DND-41 (cell line): ENCODE measurements at regions not wholly inside any gene's neighbourhood (a gene's known extent, or its start where the extent isn't known, plus 50 kb on each side); places are given as distances from the start of the nearest gene placed in this dataset.

Source experiments
- ATAC-seq: fragments of 200-7000 bp; cut with Tn5 transposase; 3 replicates; pipeline ENCODE4 v1.9.1; 2021; ENCODE audit warnings: low read depth; ENCODE audit not compliant: insufficient read depth
- DNase-seq: peaks from one replicate; pipeline ENCODE4 v3.0.0-alpha.2; 2020
- H2AFZ ChIP-seq: 2 replicates; pipeline ENCODE4 v1.6.0; 2012; ENCODE audit warnings: low read depth, low read length
- H3K27ac ChIP-seq: 2 replicates; pipeline ENCODE4 v1.5.1; 2012; ENCODE audit warnings: low read length, inconsistent platforms
- H3K27me3 ChIP-seq: fragments of 200-600 bp; sonication (generic); 2 replicates; pipeline ENCODE4 v1.6.0; 2012; ENCODE audit warnings: low read length, mild to moderate bottlenecking, inconsistent platforms; ENCODE audit not compliant: insufficient read depth, poor library complexity
- H3K36me3 ChIP-seq: 2 replicates; pipeline ENCODE4 v1.5.1; 2012; ENCODE audit warnings: low read length, inconsistent platforms; ENCODE audit not compliant: insufficient read depth
- H3K4me1 ChIP-seq: 2 replicates; pipeline ENCODE4 v1.5.1; 2012; ENCODE audit warnings: mild to moderate bottlenecking, low read length; ENCODE audit not compliant: insufficient read depth
- H3K4me2 ChIP-seq: 2 replicates; pipeline ENCODE4 v1.6.0; 2012; ENCODE audit warnings: mild to moderate bottlenecking, moderate library complexity, low read length, inconsistent platforms; ENCODE audit not compliant: insufficient read depth
- H3K4me3 ChIP-seq, 2 experiments: fragments of 200-600 bp in 1 of 2; shearing (Covaris generic) in 1 of 2; 2 replicates each; pipeline ENCODE4 v1.5.1; 2012 to 2016; ENCODE audit warnings: inconsistent platforms in 2 of 2, low read length in 2 of 2, mild to moderate bottlenecking in 2 of 2, low read depth in 1 of 2, moderate library complexity in 1 of 2
- H3K79me2 ChIP-seq: 2 replicates; pipeline ENCODE4 v1.6.0; 2012; ENCODE audit warnings: low read length, inconsistent platforms; ENCODE audit not compliant: insufficient read depth
- H3K9ac ChIP-seq: 2 replicates; pipeline ENCODE4 v1.6.0; 2012; ENCODE audit warnings: low read depth, mild to moderate bottlenecking, inconsistent platforms, low read length, moderate library complexity
- H3K9me3 ChIP-seq: 2 replicates; pipeline ENCODE4 v1.5.1; 2012; ENCODE audit warnings: low read length, moderate library complexity, mild to moderate bottlenecking, inconsistent platforms; ENCODE audit not compliant: insufficient read depth, severe bottlenecking
- H4K20me1 ChIP-seq: 2 replicates; pipeline ENCODE4 v1.6.0; 2012; ENCODE audit warnings: low read length; ENCODE audit not compliant: insufficient read depth
- CTCF ChIP-seq: IDR thresholded peaks from 2 replicates; pipeline ENCODE4 v1.5.1; 2012; ENCODE audit warnings: borderline replicate concordance, low read length, moderate library complexity, mild to moderate bottlenecking; ENCODE audit not compliant: poor library complexity, severe bottlenecking; ENCODE audit errors: extremely low read depth
- EZH2 ChIP-seq: IDR thresholded peaks from 3 replicates; pipeline ENCODE4 v1.6.1; 2012; ENCODE audit warnings: borderline replicate concordance, low read depth, mild to moderate bottlenecking, moderate library complexity, low read length, inconsistent platforms; ENCODE audit not compliant: severe bottlenecking

- TF ChIP-seq CTCF = no peak
- TF ChIP-seq EZH2 = no peak
- no peaks in the 10 kb centered on the region for H4K20me1 ChIP-seq
- H3K9ac ChIP-seq = no peak overlapping the region
- DNase-seq = no peak
- H3K27me3 ChIP-seq = no peaks in the 10 kb centered on the region
- no peaks in the 10 kb centered on the region for H3K79me2 ChIP-seq
- no peak overlapping the region for H3K27ac ChIP-seq
- H3K36me3 ChIP-seq = no peaks in the 10 kb centered on the region
- no peak for ATAC-seq
- H3K4me1 ChIP-seq = no peaks in the 10 kb centered on the region
- no peak overlapping the region for H3K4me2 ChIP-seq
- no peak overlapping the region for H2AFZ ChIP-seq
- no peaks in the 10 kb centered on the region for H3K9me3 ChIP-seq
- H3K4me3 ChIP-seq = no peak overlapping the region
Observed at GRCh38 chr4:27217261-27217769, 356.7 kb downstream of the STIM2 start.

DNA sequence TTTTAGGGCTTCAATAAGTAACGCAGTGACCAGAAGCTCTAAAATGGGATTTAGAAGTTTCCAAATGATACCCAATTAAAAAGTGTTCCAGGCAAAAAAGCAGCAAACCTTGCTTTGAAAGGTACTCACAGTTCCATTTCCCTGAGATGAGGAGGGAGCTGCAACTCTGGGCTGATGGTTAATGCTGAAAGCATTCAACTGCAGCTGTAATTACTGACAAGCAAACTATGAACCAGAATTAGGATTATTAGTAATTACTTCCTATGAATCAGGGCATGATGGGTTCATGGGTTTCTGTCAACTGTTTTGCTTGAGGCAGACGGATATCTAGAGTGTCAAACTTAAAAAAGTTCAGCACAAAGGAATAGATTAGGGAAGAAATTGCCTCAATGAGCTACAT is 357.4 kb downstream of the STIM2 start:
- H3K79me2 ChIP-seq = no peaks in the 10 kb centered on the region
- H3K27me3 ChIP-seq = no peaks in the 10 kb centered on the region
- TF ChIP-seq CTCF (no peak), EZH2 (no peak)
- no peak overlapping the region for H2AFZ ChIP-seq
- no peaks in the 10 kb centered on the region for H4K20me1 ChIP-seq
- H3K9me3 ChIP-seq = no peaks in the 10 kb centered on the region
- H3K27ac ChIP-seq = no peak overlapping the region
- no peak overlapping the region for H3K9ac ChIP-seq
- no peaks in the 10 kb centered on the region for H3K4me1 ChIP-seq
- no peak for ATAC-seq
- no peak overlapping the region for H3K4me3 ChIP-seq
- H3K36me3 ChIP-seq = no peaks in the 10 kb centered on the region
- DNase-seq = no peak
- H3K4me2 ChIP-seq = no peak overlapping the region

DNA sequence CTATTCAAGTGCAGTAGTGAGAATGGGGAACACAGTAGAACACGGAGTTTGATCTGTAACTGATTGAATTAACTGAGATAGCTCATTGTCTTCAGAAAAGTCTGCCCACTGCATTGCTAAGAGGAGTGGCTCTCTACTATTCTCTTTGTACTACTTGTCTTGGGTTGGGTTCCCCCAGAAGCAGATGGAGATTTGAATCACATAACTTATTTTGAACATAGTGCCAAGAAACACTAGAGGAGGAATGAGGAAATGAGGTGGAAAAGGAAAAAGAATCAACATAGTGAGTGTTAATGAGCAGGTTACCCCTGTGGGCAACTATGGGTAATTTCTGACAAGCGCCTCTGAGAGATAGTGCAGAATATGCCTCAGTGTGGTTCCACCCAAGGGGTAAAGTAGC is 362.7 kb downstream of the STIM2 start:
- no peak for DNase-seq
- no peak for ATAC-seq
- TF ChIP-seq CTCF = no peak
- no peak for TF ChIP-seq EZH2

GRCh38 chr4:27233531-27233930 is 372.9 kb downstream of the STIM2 start:
- Histone ChIP-seq H2AFZ (no peak overlapping the region), H3K27me3 (no peaks in the 10 kb centered on the region), H4K20me1 (no peaks in the 10 kb centered on the region), H3K4me1 (no peaks in the 10 kb centered on the region), H3K4me2 (no peak overlapping the region), H3K79me2 (no peaks in the 10 kb centered on the region), H3K27ac (no peak overlapping the region), H3K9me3 (no peaks in the 10 kb centered on the region), H3K4me3 (no peak overlapping the region), H3K36me3 (no peaks in the 10 kb centered on the region), H3K9ac (no peak overlapping the region)
- TF ChIP-seq EZH2 = no peak
- TF ChIP-seq CTCF = no peak
- ATAC-seq (no peak), DNase-seq (no peak)

More for the DNA sequence above, 362.7 kb downstream of the STIM2 start:
- Histone ChIP-seq H2AFZ (no peak overlapping the region), H3K9me3 (no peaks in the 10 kb centered on the region), H3K27ac (no peak overlapping the region), H3K79me2 (no peaks in the 10 kb centered on the region), H3K36me3 (no peaks in the 10 kb centered on the region), H3K9ac (no peak overlapping the region), H3K4me1 (no peaks in the 10 kb centered on the region), H3K4me3 (no peak overlapping the region), H3K27me3 (no peaks in the 10 kb centered on the region), H4K20me1 (no peaks in the 10 kb centered on the region), H3K4me2 (no peak overlapping the region)
